ENCODE measurements at regions not wholly inside any gene's neighbourhood (a gene's known extent, or its start where the extent isn't known, plus 50 kb on each side); places are given as distances from the start of the nearest gene placed in this dataset.

GRCh38 chr11:113531083-113531482, 55.9 kb upstream of the DRD2 start:
- DNase-seq (ENCODE audit: low spot score in 2 of 2) = no peak
- Histone ChIP-seq H3K27me3 (no peaks in the 10 kb centered on the region), H3K9me3 (no peaks in the 10 kb centered on the region), H3K27ac (no peak overlapping the region), H3K4me3 (no peak overlapping the region), H3K4me1 (peaks cover 0 to 5% (median 0%) of the 10 kb centered on the region in 4 donors), H3K36me3 (no peaks in the 10 kb centered on the region)
- 63 to 69% methylated on average over 3 of the region's 3 CpGs for WGBS, 2 donors
- TF ChIP-seq CTCF (IDR thresholded peaks at IDR 0.05) (no peak), EP300 (IDR thresholded peaks at IDR 0.05) (no peak), POLR2A (IDR thresholded peaks at IDR 0.05) (no peak)

GRCh38 chr11:113529606-113530005, 54.4 kb upstream of the DRD2 start:
- TF ChIP-seq CTCF (IDR thresholded peaks at IDR 0.05) (no peak), EP300 (IDR thresholded peaks at IDR 0.05) (no peak), POLR2A (IDR thresholded peaks at IDR 0.05) (no peak)
- no peak for DNase-seq (ENCODE audit: low spot score in 2 of 2)
- H3K27me3 ChIP-seq = no peaks in the 10 kb centered on the region
- no peaks in the 10 kb centered on the region for H3K9me3 ChIP-seq
- H3K27ac ChIP-seq = no peak overlapping the region
- no peak overlapping the region for H3K4me3 ChIP-seq
- no peaks in the 10 kb centered on the region for H3K36me3 ChIP-seq
- 65 to 80% methylated on average over 1 of the region's 1 CpG for WGBS, 2 donors
- peaks cover 0 to 5% (median 0%) of the 10 kb centered on the region in 4 donors for H3K4me1 ChIP-seq

DNA sequence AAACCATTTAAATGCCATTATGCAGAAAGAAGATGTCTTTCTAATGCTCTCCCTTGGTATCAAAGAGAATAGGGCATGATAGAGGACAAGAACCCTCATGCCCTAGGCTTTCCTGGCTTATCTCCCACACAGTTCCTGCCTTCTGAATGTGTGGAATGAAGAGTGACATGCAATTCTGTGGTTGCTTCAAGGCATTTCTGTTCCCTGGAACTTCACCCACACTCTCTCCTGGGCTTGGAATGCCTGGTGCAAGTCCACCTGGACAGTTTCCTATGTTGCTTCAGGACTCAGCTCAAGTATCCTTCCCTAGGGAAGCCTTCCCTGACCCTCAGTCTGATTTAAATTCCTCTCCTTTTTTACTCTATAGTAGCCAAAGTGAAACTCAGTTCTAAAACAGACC, 53.8 kb upstream of the DRD2 start:
- no peaks in the 10 kb centered on the region for H3K27me3 ChIP-seq
- no peak for DNase-seq (ENCODE audit: low spot score in 2 of 2)
- H3K27ac ChIP-seq = no peak overlapping the region
- H3K36me3 ChIP-seq = no peaks in the 10 kb centered on the region
- no peaks in the 10 kb centered on the region for H3K9me3 ChIP-seq
- H3K4me3 ChIP-seq = no peak overlapping the region
- H3K4me1 ChIP-seq = peaks cover 0 to 5% (median 0%) of the 10 kb centered on the region in 4 donors
- no peak for TF ChIP-seq POLR2A (IDR thresholded peaks at IDR 0.05)

GRCh38 chr11:113526521-113526920, 51.3 kb upstream of the DRD2 start:
- TF ChIP-seq CTCF (IDR thresholded peaks at IDR 0.05) = no peak
- TF ChIP-seq EP300 (IDR thresholded peaks at IDR 0.05) = no peak
- TF ChIP-seq POLR2A (IDR thresholded peaks at IDR 0.05) = no peak
- no peaks in the 10 kb centered on the region for H3K9me3 ChIP-seq
- WGBS, 2 donors = 83 to 89% methylated on average over 1 of the region's 1 CpG
- no peaks in the 10 kb centered on the region for H3K27me3 ChIP-seq
- no peak overlapping the region for H3K4me3 ChIP-seq
- no peaks in the 10 kb centered on the region for H3K36me3 ChIP-seq
- H3K27ac ChIP-seq = no peak overlapping the region
- peaks cover 0 to 5% (median 0%) of the 10 kb centered on the region in 4 donors for H3K4me1 ChIP-seq
- no peak for DNase-seq (ENCODE audit: low spot score in 2 of 2)

Data from tibial nerve (tissue), 4 donors.